Stimulated activated effector memory CD8-positive, alpha-beta T cell treated with anti-CD3 and anti-CD28 coated beads, Interleukin-12 subunit alpha, Interleukin-12 subunit beta, amount 100 ng/mL, for 72 hours (primary cell): ENCODE measurements at regions not wholly inside any gene's neighbourhood (a gene's known extent, or its start where the extent isn't known, plus 50 kb on each side); places are given as distances from the start of the nearest gene placed in this dataset.
A peak's percentile ranks its signal among the peaks of the same experiment; 100 is the strongest.
"Not testable (repeated sequence)": the region's sequence is repeated elsewhere in the genome, so short reads cannot be mapped to it uniquely, and the experiment has no call there.

Experiments used
- ATAC-seq: fragments of 150-1000 bp; cut with Tn5 transposase; 2 replicates; pipeline ENCODE4 v1.10.0; 2021
- DNase-seq, 2 donors: peaks; one replicate each; pipeline ENCODE4 v3.0.0; 2021 to 2022; ENCODE audit warnings: low spot score in 2 of 2
- H3K27ac Mint-ChIP-seq: one replicate; pipeline ENCODE4 v1.8.0; 2022; ENCODE audit warnings: mild to moderate bottlenecking, mixed read lengths
- H3K36me3 Mint-ChIP-seq: one replicate; pipeline ENCODE4 v1.8.0; 2022; ENCODE audit warnings: mild to moderate bottlenecking, mixed read lengths
- H3K4me1 Mint-ChIP-seq: one replicate; pipeline ENCODE4 v1.8.0; 2022; ENCODE audit warnings: mixed read lengths
- H3K4me3 Mint-ChIP-seq: one replicate; pipeline ENCODE4 v1.8.0; 2022; ENCODE audit warnings: mild to moderate bottlenecking, mixed read lengths
- H3K9me3 Mint-ChIP-seq: one replicate; pipeline ENCODE4 v1.8.0; 2022; ENCODE audit warnings: mixed read lengths

- Mint-ChIP-seq H3K27ac (no peak overlapping the region), H3K4me3 (no peak overlapping the region), H3K4me1 (no peaks in the 10 kb centered on the region), H3K36me3 (no peaks in the 10 kb centered on the region), H3K9me3 (no peaks in the 10 kb centered on the region)
- DNase-seq (no peak), ATAC-seq (no peak)
Observed at GRCh38 chr4:79266136-79266535, 59.7 kb downstream of the NAA11 start.

- ATAC-seq (no peak), DNase-seq (no peak)
- H3K27ac Mint-ChIP-seq, result no peak overlapping the region
- no peaks in the 10 kb centered on the region for H3K36me3 Mint-ChIP-seq
- no peaks in the 10 kb centered on the region for H3K9me3 Mint-ChIP-seq
- no peaks in the 10 kb centered on the region for H3K4me1 Mint-ChIP-seq
- no peak overlapping the region for H3K4me3 Mint-ChIP-seq
Observed at GRCh38 chr4:79259242-79259641, 66.6 kb downstream of the NAA11 start.

GRCh38 chr4:79258614-79259176, 67.2 kb downstream of the NAA11 start:
- ATAC-seq (peak; percentile 32), DNase-seq (no peak)
- no peaks in the 10 kb centered on the region for H3K9me3 Mint-ChIP-seq
- H3K4me1 Mint-ChIP-seq, result no peaks in the 10 kb centered on the region
- no peak overlapping the region for H3K4me3 Mint-ChIP-seq
- no peaks in the 10 kb centered on the region for H3K36me3 Mint-ChIP-seq
- H3K27ac Mint-ChIP-seq, result no peak overlapping the region

GRCh38 chr4:79257953-79258613, 67.8 kb downstream of the NAA11 start:
- Mint-ChIP-seq H3K4me3 (no peak overlapping the region), H3K4me1 (no peaks in the 10 kb centered on the region), H3K9me3 (peaks cover 4% of the 10 kb centered on the region), H3K27ac (no peak overlapping the region), H3K36me3 (no peaks in the 10 kb centered on the region)
- DNase-seq (no peak), ATAC-seq (peak; percentile 28)

GRCh38 chr4:79255793-79256192, 70.1 kb downstream of the NAA11 start:
- ATAC-seq, result no peak
- Mint-ChIP-seq H3K4me1 (no peaks in the 10 kb centered on the region), H3K4me3 (no peak overlapping the region), H3K36me3 (no peaks in the 10 kb centered on the region), H3K9me3 (peaks cover 12% of the 10 kb centered on the region), H3K27ac (no peak overlapping the region)
- DNase-seq, result no peak

GRCh38 chr4:79253924-79254323, 71.9 kb downstream of the NAA11 start:
- Mint-ChIP-seq H3K4me3 (no peak overlapping the region), H3K9me3 (peaks cover 15% of the 10 kb centered on the region), H3K27ac (no peak overlapping the region), H3K4me1 (no peaks in the 10 kb centered on the region), H3K36me3 (no peaks in the 10 kb centered on the region)
- DNase-seq, result no peak
- no peak for ATAC-seq

GRCh38 chr4:79253168-79253567, 72.7 kb downstream of the NAA11 start:
- peaks cover 15% of the 10 kb centered on the region for H3K9me3 Mint-ChIP-seq
- no peak overlapping the region for H3K27ac Mint-ChIP-seq
- DNase-seq (no peak), ATAC-seq (no peak)
- no peaks in the 10 kb centered on the region for H3K36me3 Mint-ChIP-seq
- H3K4me1 Mint-ChIP-seq, result no peaks in the 10 kb centered on the region
- H3K4me3 Mint-ChIP-seq, result no peak overlapping the region

- Mint-ChIP-seq H3K4me3 (no peak overlapping the region), H3K9me3 (peaks cover 15% of the 10 kb centered on the region), H3K4me1 (no peaks in the 10 kb centered on the region), H3K36me3 (no peaks in the 10 kb centered on the region), H3K27ac (no peak overlapping the region)
- no peak for DNase-seq
- ATAC-seq, result no peak
Observed at GRCh38 chr4:79250887-79251286, 75.0 kb downstream of the NAA11 start.

GRCh38 chr4:79249881-79250503, 75.9 kb downstream of the NAA11 start:
- H3K4me1 Mint-ChIP-seq, result no peaks in the 10 kb centered on the region
- ATAC-seq, result peak; percentile 16
- H3K27ac Mint-ChIP-seq, result no peak overlapping the region
- no peaks in the 10 kb centered on the region for H3K36me3 Mint-ChIP-seq
- peaks cover 15% of the 10 kb centered on the region for H3K9me3 Mint-ChIP-seq
- DNase-seq, result no peak
- H3K4me3 Mint-ChIP-seq, result no peak overlapping the region

GRCh38 chr4:79248610-79249009, 77.3 kb downstream of the NAA11 start:
- H3K9me3 Mint-ChIP-seq, result peaks cover 16% of the 10 kb centered on the region
- DNase-seq, result no peak
- no peaks in the 10 kb centered on the region for H3K36me3 Mint-ChIP-seq
- no peaks in the 10 kb centered on the region for H3K4me1 Mint-ChIP-seq
- H3K4me3 Mint-ChIP-seq, result no peak overlapping the region
- peak; percentile 11 for ATAC-seq
- H3K27ac Mint-ChIP-seq, result no peak overlapping the region

- no peak for DNase-seq
- H3K4me3 Mint-ChIP-seq, result no peak overlapping the region
- H3K4me1 Mint-ChIP-seq, result no peaks in the 10 kb centered on the region
- peaks cover 13% of the 10 kb centered on the region for H3K9me3 Mint-ChIP-seq
- H3K27ac Mint-ChIP-seq, result no peak overlapping the region
- ATAC-seq, result no peak
- no peaks in the 10 kb centered on the region for H3K36me3 Mint-ChIP-seq
Observed at GRCh38 chr4:79247695-79248394, 78.0 kb downstream of the NAA11 start.

GRCh38 chr4:79245200-79245940, 80.5 kb downstream of the NAA11 start:
- not testable (repeated sequence) for H3K27ac Mint-ChIP-seq, ATAC-seq, H3K4me3 Mint-ChIP-seq, H3K36me3 Mint-ChIP-seq, H3K4me1 Mint-ChIP-seq, DNase-seq, H3K9me3 Mint-ChIP-seq

GRCh38 chr4:79241846-79242245, 84.0 kb downstream of the NAA11 start:
- H3K9me3 Mint-ChIP-seq, result peaks cover 6% of the 10 kb centered on the region
- H3K36me3 Mint-ChIP-seq, result no peaks in the 10 kb centered on the region
- no peak overlapping the region for H3K4me3 Mint-ChIP-seq
- H3K27ac Mint-ChIP-seq, result no peak overlapping the region
- DNase-seq (no peak), ATAC-seq (no peak)
- no peaks in the 10 kb centered on the region for H3K4me1 Mint-ChIP-seq

- Mint-ChIP-seq H3K36me3 (no peaks in the 10 kb centered on the region), H3K27ac (no peak overlapping the region), H3K9me3 (peaks cover 3% of the 10 kb centered on the region), H3K4me3 (no peak overlapping the region), H3K4me1 (no peaks in the 10 kb centered on the region)
- no peak for DNase-seq
- no peak for ATAC-seq
Observed at GRCh38 chr4:79237851-79238250, 88.0 kb downstream of the NAA11 start.

- no peak overlapping the region for H3K4me3 Mint-ChIP-seq
- H3K4me1 Mint-ChIP-seq, result no peaks in the 10 kb centered on the region
- H3K9me3 Mint-ChIP-seq, result peaks cover 3% of the 10 kb centered on the region
- no peaks in the 10 kb centered on the region for H3K36me3 Mint-ChIP-seq
- ATAC-seq (no peak), DNase-seq (no peak)
- H3K27ac Mint-ChIP-seq, result no peak overlapping the region
Observed at GRCh38 chr4:79236785-79237184, 89.1 kb downstream of the NAA11 start.
